Caco-2 (cell line): ENCODE measurements at regions not wholly inside any gene's neighbourhood (a gene's known extent, or its start where the extent isn't known, plus 50 kb on each side); places are given as distances from the start of the nearest gene placed in this dataset.
"Not testable (repeated sequence)": the region's sequence is repeated elsewhere in the genome, so short reads cannot be mapped to it uniquely, and the experiment has no call there.

Experiments used
- BruUV-seq: library from RNA; stranded (reverse); fragments of 400-500 nt; replicated peaks from 2 replicates; lab custom pipeline; 2021; lab: Mats Ljungman, UMichigan
- CTCF ChIA-PET: fragments of 300-600 bp; sonication (Branson Sonifier 250); formaldehyde crosslinking; loops from one replicate; lab custom pipeline; 2022; ENCODE audit warnings: antibody characterized with exemption; lab: Charles Lee
- POLR2A ChIA-PET: fragments of 300-600 bp; sonication (Branson Sonifier 250); formaldehyde crosslinking; loops from one replicate; lab custom pipeline; 2022; ENCODE audit warnings: antibody characterized with exemption; lab: Charles Lee
- DNase-seq, 2 experiments: peaks; one replicate each; pipeline versions ENCODE4 v3.0.0 to v3.0.0-alpha.2; 2020 to 2022
- H3K27me3 ChIP-seq: replicated peaks from 2 replicates; pipeline ENCODE4 v1.6.0; 2011; ENCODE audit warnings: low read length; ENCODE audit not compliant: control insufficient read depth, insufficient read depth
- H3K36me3 ChIP-seq: 2 replicates; pipeline ENCODE4 v1.5.1; 2011; ENCODE audit warnings: low read length; ENCODE audit not compliant: control insufficient read depth, insufficient read depth
- H3K4me1 ChIP-seq: fragments of 250-450 bp; sonication (Bioruptor Pico); 2 replicates; pipeline ENCODE4 v1.5.1; 2020; ENCODE audit warnings: mild to moderate bottlenecking
- H3K4me3 ChIP-seq: 2 replicates; pipeline ENCODE4 v1.5.1; 2011; ENCODE audit warnings: low read depth, mild to moderate bottlenecking, control low read depth, low read length
- H3K9me3 ChIP-seq: fragments of 250-450 bp; sonication (Bioruptor Pico); 2 replicates; pipeline ENCODE4 v1.5.1; 2020; ENCODE audit warnings: mild to moderate bottlenecking, moderate library complexity
- H3K27ac Mint-ChIP-seq: one replicate; pipeline ENCODE4 v1.8.0; 2022; ENCODE audit warnings: mixed read lengths; ENCODE audit not compliant: unreplicated experiment
- H3K27me3 Mint-ChIP-seq: one replicate; pipeline ENCODE4 v1.8.0; 2022; ENCODE audit warnings: mixed read lengths; ENCODE audit not compliant: insufficient read depth, unreplicated experiment
- H3K36me3 Mint-ChIP-seq: one replicate; pipeline ENCODE4 v1.8.0; 2022; ENCODE audit warnings: mild to moderate bottlenecking, mixed read lengths; ENCODE audit not compliant: insufficient read depth, unreplicated experiment
- H3K4me1 Mint-ChIP-seq: one replicate; pipeline ENCODE4 v1.8.0; 2022; ENCODE audit warnings: low read depth, mixed read lengths; ENCODE audit not compliant: unreplicated experiment
- H3K4me3 Mint-ChIP-seq: one replicate; pipeline ENCODE4 v1.8.0; 2022; ENCODE audit warnings: mild to moderate bottlenecking, moderate library complexity, mixed read lengths; ENCODE audit not compliant: unreplicated experiment
- H3K9me3 Mint-ChIP-seq: one replicate; pipeline ENCODE4 v1.8.0; 2022; ENCODE audit warnings: mixed read lengths; ENCODE audit not compliant: unreplicated experiment
- intact Hi-C: fragments of 100-400 bp; cut with micrococcal nuclease; formaldehyde crosslinking; loops from one replicate; pipeline ENCODE4 v1.10.0; 2022; ENCODE audit not compliant: unreplicated experiment
- TF ChIP-seq, protein P1 (sequence below), 2 experiments: fragments of 200-600 bp in 1 of 2; IDR thresholded peaks; 1 replicate in 1 of 2; 2 replicates in 1 of 2; pipeline versions ENCODE4 v1.5.1 to v1.8.0; 2011 to 2022; ENCODE audit warnings: antibody characterized with exemption in 1 of 2, control low read depth in 1 of 2, inconsistent platforms in 1 of 2, low read depth in 1 of 2, low read length in 1 of 2, mild to moderate bottlenecking in 1 of 2, moderate library complexity in 1 of 2; ENCODE audit not compliant: insufficient read depth in 1 of 2, severe bottlenecking in 1 of 2, unreplicated experiment in 1 of 2

DNA sequence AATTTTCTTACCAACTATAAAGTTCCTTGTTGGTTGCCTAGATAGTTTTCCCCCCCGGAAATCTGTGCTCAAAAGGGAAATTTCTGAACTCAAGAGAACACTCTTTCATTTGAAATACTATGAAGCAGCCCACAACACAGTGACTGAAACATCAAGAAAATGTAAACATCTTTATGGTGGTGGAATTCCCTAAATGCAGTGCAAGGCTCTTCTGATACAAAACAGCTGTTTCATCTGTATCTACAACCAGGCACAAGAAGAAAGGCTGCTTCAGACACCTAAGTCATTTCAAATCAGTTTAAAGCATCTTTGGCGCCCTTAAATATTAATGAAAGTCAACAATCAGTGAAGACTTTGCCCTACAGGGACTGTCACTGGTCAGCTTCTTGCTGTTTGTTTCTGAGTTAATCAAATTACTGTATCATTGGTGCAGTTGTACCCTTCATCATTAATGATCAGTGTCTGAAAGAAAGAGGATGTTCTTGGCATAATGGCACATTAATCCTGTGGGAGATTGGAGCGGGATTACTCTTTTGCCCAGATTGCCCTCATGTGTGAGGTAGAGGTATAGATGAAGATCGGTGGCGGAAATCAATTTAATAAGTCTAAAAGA is 947.0 kb downstream of the NR2F1-AS1 start:
- POLR2A ChIA-PET: no interaction called here
- no TSS peak for BruUV-seq

DNA sequence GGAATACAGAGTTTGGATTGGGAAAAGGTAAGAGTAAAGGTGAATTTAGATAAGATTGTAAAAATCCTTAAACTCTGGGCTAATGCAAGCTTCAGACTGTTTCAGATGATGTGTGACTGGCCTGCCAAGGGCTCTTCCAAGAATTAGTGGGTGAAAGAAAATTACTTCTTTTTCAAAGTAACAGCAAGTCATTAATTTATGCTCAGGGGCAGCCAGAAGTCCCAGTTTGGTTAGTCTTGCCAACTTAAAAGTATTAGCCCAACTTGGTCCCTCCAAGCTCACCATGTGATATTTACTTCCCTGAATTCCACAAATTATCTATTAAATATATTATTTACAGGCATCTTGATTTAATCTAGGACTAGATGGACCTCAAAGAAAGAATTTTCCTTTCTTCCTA is 947.8 kb downstream of the NR2F1-AS1 start:
- Mint-ChIP-seq H3K4me1 (peaks cover 6% of the 10 kb centered on the region), H3K27ac (no peak overlapping the region), H3K36me3 (no peaks in the 10 kb centered on the region), H3K27me3 (peaks cover 3% of the 10 kb centered on the region), H3K9me3 (no peaks in the 10 kb centered on the region), H3K4me3 (no peak overlapping the region)
- BruUV-seq: no TSS peak
- no peaks in the 10 kb centered on the region for H3K36me3 ChIP-seq
- no peak for DNase-seq
- H3K4me1 ChIP-seq: no peaks in the 10 kb centered on the region
- intact Hi-C loops: no loop called here
- H3K27me3 ChIP-seq: no peaks in the 10 kb centered on the region
- H3K9me3 ChIP-seq: no peaks in the 10 kb centered on the region
- ChIA-PET POLR2A (no interaction called here), CTCF (no interaction called here)
- no peak overlapping the region for H3K4me3 ChIP-seq
- TF ChIP-seq, protein P1, sequence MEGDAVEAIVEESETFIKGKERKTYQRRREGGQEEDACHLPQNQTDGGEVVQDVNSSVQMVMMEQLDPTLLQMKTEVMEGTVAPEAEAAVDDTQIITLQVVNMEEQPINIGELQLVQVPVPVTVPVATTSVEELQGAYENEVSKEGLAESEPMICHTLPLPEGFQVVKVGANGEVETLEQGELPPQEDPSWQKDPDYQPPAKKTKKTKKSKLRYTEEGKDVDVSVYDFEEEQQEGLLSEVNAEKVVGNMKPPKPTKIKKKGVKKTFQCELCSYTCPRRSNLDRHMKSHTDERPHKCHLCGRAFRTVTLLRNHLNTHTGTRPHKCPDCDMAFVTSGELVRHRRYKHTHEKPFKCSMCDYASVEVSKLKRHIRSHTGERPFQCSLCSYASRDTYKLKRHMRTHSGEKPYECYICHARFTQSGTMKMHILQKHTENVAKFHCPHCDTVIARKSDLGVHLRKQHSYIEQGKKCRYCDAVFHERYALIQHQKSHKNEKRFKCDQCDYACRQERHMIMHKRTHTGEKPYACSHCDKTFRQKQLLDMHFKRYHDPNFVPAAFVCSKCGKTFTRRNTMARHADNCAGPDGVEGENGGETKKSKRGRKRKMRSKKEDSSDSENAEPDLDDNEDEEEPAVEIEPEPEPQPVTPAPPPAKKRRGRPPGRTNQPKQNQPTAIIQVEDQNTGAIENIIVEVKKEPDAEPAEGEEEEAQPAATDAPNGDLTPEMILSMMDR (IDR thresholded peaks at IDR 0.05; ENCODE audit: insufficient read depth in 1 of 2, low read depth in 1 of 2, low read length in 1 of 2, severe bottlenecking in 1 of 2, unreplicated experiment in 1 of 2): no peak

More for the DNA sequence above, 947.0 kb downstream of the NR2F1-AS1 start:
- H3K36me3 Mint-ChIP-seq: no peaks in the 10 kb centered on the region
- H3K27ac Mint-ChIP-seq: no peak overlapping the region
- H3K36me3 ChIP-seq: no peaks in the 10 kb centered on the region
- H3K4me1 Mint-ChIP-seq: peaks cover 6% of the 10 kb centered on the region
- intact Hi-C loops: no loop called here
- TF ChIP-seq, protein P1 (IDR thresholded peaks at IDR 0.05; ENCODE audit: insufficient read depth in 1 of 2, low read depth in 1 of 2, low read length in 1 of 2, severe bottlenecking in 1 of 2, unreplicated experiment in 1 of 2): no peak
- H3K4me1 ChIP-seq: no peaks in the 10 kb centered on the region
- peaks cover 3% of the 10 kb centered on the region for H3K27me3 Mint-ChIP-seq
- H3K9me3 ChIP-seq: no peaks in the 10 kb centered on the region
- H3K4me3 Mint-ChIP-seq: no peak overlapping the region
- no peaks in the 10 kb centered on the region for H3K27me3 ChIP-seq
- CTCF ChIA-PET: no interaction called here
- no peak for DNase-seq
- H3K4me3 ChIP-seq: no peak overlapping the region
- H3K9me3 Mint-ChIP-seq: no peaks in the 10 kb centered on the region

- BruUV-seq, H3K4me1 ChIP-seq, H3K4me1 Mint-ChIP-seq, H3K27me3 Mint-ChIP-seq, POLR2A ChIA-PET, H3K4me3 Mint-ChIP-seq, H3K4me3 ChIP-seq, H3K27me3 ChIP-seq, H3K36me3 Mint-ChIP-seq, H3K9me3 Mint-ChIP-seq, intact Hi-C loops, H3K9me3 ChIP-seq, CTCF ChIA-PET, H3K27ac Mint-ChIP-seq, DNase-seq, H3K36me3 ChIP-seq: not testable (repeated sequence)
These were observed 949.8 kb downstream of the NR2F1-AS1 start for GRCh38 chr5:92631237-92631701.
